ENCODE measurements at regions not wholly inside any gene's neighbourhood (a gene's known extent, or its start where the extent isn't known, plus 50 kb on each side); places are given as distances from the start of the nearest gene placed in this dataset.
"Not testable (repeated sequence)": the region's sequence is repeated elsewhere in the genome, so short reads cannot be mapped to it uniquely, and the experiment has no call there.

DNA sequence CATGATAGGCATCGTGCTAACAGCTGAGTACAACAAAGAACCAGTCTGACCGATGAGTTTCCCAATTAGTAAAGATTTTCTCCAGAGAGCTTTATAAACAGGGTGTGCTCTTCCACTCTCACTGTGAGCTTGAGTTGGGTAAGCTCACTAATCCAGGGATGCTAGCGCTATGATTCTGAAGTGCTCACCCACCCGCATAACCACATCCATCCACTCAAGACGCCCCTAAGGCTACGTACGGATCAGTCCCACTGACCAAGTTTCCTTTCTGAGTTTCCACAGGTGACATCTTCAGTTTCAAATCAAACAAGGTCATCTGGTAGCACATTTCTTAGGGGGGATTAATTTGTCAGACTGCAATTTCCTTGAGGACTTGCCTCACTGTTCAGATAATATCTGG, 141.1 kb upstream of the ABI3BP start:
- no peak for DNase-seq

DNA sequence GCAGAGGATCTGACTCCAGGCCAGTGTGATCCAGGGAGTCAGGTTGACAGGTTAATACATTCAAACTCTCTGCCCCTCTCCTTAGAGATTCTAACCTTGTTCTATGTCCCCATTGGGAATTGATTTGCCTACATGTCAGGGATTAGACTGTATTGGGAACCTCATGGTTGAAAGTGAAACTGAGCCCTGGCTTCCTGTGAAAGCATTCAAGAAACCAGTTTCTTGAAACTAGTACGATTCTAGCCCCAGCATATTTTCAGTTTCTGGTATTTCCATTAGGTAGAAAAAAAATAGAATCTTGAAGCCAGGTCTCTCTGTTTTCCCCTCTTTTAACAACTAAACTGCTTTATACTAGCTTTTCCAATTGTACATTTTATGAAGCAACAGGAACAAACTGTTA, 140.4 kb upstream of the ABI3BP start:
- DNase-seq = no peak

DNA sequence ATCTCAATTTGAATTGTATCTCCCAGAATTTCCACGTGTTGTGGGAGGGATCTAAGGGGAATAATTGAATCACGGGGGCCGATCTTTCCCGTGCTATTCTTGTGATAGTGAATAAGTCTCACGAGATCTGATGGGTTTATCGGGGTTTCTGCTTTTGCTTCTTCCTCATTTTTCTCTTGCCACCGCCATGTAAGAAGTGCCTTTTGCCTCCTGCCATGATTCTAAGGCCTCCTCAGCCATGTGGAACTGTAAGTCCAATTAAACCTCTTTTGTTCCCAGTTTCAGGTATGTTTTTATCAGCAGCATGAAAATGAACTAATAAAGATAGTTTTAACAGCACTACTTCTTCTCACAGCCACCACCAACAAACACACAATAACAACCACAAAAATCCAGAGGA, 140.0 kb upstream of the ABI3BP start:
- DNase-seq = not testable (repeated sequence)

DNA sequence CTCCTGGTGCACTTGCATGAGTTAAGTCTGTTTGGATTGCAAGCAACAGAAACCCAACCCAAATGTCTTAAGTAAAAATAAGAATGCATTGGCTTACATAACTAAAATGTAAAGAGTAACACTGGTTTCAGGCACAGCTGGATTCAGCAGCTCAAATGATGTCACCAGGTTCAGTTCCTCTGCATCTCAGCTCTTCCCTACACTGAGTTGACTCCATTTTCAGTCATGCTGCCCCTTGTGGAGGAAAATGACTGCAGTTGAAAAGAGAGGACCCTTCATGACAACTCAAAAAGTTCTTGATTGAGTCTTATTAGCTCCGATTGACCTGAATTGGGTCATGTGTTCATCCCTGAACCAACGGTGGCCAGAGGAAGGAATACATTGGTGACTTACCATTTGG, 138.5 kb upstream of the ABI3BP start:
- DNase-seq = no peak

DNA sequence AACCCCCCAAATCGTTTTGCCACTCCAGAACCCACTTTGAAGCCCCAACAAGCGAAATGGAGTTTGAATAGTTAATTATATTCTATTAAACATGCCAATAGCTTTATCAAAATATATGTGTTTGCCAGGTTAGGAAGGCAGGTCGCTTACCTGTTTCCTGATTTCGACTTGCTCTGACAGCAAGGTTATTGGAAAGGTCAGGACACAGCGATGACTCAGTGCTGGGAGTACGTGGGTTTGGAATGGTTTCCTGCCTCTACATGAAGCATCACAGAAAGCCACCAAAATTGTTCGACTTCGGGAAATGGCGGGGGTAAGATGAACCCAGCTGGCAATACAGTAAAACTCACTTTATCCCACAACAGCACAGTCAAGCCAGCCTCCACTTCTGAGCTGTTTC, 135.6 kb upstream of the ABI3BP start:
- DNase-seq = no peak

DNA sequence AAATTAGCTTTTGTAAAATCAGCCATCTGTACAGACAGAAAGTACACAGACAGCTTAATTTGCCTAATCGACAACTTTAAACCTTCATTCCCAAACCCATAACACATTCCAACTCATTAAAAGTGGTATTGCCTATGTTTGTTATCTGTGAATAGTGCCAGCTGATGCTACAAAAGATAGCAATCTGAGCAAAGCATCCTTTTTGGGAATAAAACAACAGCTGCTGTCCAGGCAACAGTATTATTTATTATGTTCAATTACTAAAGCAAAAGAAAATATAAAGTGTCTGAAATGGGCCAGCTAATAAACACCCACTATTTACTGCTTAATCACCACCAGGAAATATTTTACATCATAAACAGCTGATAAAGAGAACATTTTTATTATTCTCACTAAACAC, 134.8 kb upstream of the ABI3BP start:
- DNase-seq = no peak

- DNase-seq = no peak
Observed at GRCh38 chr3:101124125-101124524, 130.9 kb upstream of the ABI3BP start.

- no peak for DNase-seq
Observed at GRCh38 chr3:101123081-101123480, 129.9 kb upstream of the ABI3BP start.

GRCh38 chr3:101122681-101123080, 129.5 kb upstream of the ABI3BP start:
- DNase-seq = no peak

DNA sequence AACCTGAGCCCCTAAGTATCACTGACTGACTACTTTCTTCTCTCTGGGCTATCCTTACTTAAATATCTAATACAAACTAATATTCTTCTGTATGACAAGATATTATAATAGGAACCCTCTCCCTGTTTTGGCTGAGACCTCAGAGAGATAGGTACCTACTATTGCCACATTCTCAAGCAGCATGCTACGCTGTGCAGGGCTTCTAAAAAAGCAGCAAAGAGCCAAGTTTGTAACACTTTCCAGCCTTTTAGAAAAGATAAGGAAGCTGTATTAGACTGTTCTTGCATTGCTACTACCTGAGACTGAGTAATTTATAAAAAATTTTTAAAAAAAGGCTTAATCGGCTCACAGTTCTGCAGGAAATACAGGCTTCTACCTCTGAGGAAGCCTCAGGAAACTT, 126.8 kb upstream of the ABI3BP start:
- DNase-seq = no peak

DNA sequence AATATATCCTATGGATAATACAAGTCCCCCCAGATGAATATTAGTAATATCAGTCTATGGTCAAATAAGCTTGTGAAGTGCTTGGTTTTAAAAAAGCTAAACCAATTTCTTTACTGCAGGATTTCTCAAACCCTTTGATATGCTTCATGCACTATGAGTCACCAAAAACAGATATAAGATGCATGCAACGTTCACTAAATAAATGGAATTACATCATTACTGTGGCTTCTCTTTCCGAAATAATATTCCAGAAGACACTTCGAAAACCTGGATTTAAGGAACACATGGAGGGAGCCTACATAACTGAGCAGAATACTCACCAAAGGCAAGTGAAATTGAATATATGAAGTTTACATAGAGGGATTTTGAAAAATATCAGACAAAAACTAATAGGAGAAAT, 126.3 kb upstream of the ABI3BP start:
- DNase-seq = no peak

DNA sequence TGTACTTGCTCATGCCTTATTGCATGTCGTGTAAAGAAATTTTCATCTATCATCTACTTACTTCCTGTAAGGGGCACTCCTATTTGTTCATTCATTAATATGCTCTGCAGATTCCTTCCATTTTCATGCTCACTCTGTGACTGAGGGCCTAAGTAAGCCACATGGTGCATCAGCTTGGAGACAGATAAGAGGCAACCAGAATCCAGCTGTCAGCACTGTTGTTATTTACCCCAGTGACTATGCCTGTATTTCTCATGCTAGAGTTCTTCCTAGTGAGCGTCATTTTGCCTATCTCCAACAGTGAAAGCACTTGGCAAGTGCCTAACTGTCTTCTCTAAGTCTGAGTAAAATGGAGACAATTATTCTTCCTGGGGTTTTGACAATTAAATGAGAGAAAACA, 124.8 kb upstream of the ABI3BP start:
- DNase-seq = no peak

DNA sequence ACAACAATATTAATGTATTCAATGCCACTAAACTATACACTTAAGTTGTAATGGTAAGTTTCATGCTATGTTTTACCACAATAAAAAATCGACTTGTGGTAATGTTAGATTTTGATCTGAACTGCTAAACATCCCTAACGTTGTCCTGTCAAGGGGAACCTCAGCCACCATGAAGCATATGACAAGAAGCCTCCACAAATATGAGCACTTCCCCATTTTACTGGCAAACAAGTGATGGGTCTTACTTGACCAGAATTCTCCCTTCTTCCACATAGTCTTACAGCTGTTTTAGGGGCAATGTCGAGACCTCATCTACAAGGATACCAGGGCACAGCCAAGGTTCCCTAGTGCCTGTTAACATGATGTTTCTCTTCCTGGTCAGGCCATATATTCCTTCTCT, 124.2 kb upstream of the ABI3BP start:
- DNase-seq = no peak

- not testable (repeated sequence) for DNase-seq
Observed at GRCh38 chr3:101110295-101110694, 117.1 kb upstream of the ABI3BP start.

DNA sequence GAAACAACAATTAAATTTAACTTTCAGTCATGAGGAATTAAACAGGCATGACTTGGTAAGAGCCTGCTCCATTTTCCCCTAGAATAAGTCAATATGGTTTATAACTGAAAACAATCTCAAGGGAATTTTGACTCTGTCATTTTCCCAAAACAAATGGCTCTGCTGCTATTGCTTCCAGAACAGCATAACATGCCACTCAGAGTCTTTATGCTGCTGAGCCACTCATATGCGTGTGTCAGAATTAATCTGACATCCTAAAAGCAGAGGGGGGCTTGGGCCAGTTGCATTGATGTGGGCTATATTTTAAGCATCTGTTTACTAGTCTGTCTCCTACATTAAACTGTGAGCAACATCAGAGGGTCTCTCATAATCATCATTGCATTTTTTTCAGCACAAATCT, 111.1 kb upstream of the ABI3BP start:
- no peak for DNase-seq

DNA sequence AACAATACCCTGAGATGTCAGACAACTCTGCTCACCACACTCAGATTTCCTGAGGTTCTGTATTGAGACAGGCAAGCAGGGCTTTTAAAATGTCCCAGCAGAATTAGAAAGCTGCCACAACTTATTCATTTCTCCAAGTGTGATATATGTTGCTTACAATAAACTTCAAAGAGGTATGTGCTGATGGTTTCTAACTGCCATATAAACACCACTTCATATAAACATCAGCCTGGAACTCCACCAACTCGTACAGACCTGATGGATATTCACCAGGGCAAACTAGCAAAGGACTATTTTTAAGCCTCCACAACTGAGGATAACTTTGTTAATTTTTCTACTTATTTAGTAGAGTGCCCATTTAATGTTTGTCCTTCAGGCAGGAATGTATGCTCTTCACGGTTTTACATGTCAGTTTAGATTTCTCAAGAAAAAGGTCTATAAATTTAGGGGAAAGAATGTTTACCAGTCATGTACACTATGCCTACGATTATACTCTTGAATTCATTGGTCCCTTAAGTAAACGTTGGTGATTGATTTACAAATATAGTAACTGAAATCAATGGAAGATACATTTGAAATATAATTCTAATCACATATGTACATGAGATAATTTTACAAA, 109.6 kb upstream of the ABI3BP start:
- no peak for DNase-seq

DNA sequence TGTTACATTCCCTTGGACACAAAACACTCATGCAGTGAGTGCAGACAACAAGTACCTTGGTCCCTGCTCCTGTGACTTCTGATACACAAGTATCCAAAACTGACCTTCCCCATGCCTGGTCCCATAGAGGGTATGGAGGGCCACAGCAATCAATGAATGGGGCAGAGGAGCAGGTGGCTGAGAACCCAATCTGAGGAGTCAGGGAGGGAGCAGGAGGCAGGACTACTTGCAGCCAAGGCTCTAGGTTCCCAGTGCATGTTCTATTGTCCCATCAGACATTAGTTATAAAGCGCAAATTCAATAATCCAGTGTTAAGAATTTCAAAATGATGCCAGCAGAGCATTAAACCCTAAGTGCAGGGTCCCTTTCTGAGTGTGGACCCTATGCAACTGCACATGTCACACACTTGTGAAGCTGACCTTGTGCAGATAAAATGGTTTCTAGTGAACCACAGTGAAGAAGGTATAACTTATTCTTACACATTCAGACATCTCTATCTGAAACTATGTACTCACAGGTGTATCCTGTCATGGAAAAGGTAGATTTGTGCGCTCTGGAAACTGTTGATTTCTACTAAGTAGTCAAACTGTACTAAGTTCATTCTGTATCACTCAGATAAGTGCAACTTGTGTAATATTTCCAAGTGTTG, 107.3 kb upstream of the ABI3BP start:
- no peak for DNase-seq

- no peak for DNase-seq
Observed at GRCh38 chr3:101099791-101100190, 106.6 kb upstream of the ABI3BP start.

GRCh38 chr3:101096444-101096843, 103.2 kb upstream of the ABI3BP start:
- no peak for DNase-seq

- DNase-seq = no peak
Observed at GRCh38 chr3:101095693-101096430, 102.6 kb upstream of the ABI3BP start.

DNA sequence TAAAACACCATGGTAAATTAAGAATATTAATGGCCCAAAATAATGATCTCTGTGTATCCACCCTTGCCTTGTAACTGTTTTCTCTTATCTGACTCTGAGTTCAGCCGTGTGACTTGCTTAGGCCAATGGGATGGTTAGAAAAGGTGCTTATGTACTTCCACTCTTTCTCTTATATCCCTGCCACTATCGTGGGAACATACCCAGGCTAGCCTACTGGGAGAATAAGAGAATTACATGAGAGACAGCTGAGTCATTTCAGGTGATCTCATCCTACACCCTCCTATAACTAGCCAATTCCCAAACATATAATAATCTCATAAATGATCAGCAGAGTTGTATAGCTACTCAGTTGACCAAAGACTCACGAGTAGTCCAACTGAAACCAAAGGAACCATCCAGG, 98.3 kb upstream of the ABI3BP start:
- DNase-seq = no peak

- DNase-seq = no peak
Observed at GRCh38 chr3:101085752-101086151, 92.5 kb upstream of the ABI3BP start.

DNA sequence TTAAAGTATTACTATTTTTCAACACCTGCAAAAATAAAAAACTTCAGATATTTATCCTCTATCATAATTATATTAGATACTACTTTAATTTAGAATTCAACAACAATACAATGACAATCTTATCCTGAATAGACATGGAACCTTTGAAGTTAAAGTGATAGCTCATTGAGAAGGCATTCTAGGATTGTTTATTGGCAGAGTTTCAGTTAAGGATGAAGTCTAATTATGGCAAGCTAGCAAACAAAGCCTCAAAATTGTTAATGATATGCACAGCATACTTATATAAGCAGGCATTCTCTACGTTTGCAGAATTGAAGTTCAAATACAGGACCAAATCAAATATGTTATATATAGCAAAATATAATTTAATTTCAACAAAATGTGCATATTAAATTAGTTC, 91.2 kb upstream of the ABI3BP start:
- no peak for DNase-seq

DNA sequence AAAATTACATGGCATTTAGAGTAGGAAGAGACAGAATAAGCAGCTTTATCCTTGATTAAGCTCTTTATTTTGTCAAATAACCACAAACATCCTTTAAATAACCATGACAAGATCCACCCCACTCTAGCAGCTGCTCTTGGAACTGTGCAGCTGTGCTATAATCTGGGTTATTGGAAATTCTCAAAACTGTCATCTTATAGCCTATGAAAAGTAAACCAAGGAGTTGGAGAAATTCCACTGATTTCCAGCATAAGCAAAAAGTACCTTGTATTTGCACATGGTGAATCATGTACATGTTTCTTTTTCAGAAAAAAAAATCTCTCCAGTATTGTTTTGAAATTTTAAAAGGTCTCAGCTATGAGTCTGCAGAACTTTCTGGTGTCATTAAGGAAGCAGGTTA, 88.8 kb upstream of the ABI3BP start:
- DNase-seq = no peak

- DNase-seq = no peak
Observed at GRCh38 chr3:101081446-101081845, 88.2 kb upstream of the ABI3BP start.
